NB4 (cell line): ENCODE measurements at regions not wholly inside any gene's neighbourhood (a gene's known extent, or its start where the extent isn't known, plus 50 kb on each side); places are given as distances from the start of the nearest gene placed in this dataset.

Experiments used
- CTCF ChIP-seq: IDR thresholded peaks from one replicate; pipeline ENCODE4 v1.5.1; 2012; ENCODE audit warnings: low read depth, low read length
- MYC ChIP-seq: IDR thresholded peaks from 2 replicates; pipeline ENCODE4 v1.6.1; 2011; ENCODE audit warnings: low read depth, low read length
- POLR2A ChIP-seq: IDR thresholded peaks from 2 replicates; pipeline ENCODE4 v1.6.1; 2011; ENCODE audit warnings: mild to moderate bottlenecking; ENCODE audit not compliant: insufficient read length; ENCODE audit errors: extremely low read depth
- TF ChIP-seq, protein P1 (sequence below): IDR thresholded peaks from 2 replicates; pipeline ENCODE4 v1.6.1; 2011; ENCODE audit warnings: low read depth, low read length

GRCh38 chr2:180732337-180732736 lies 248.1 kb upstream of the UBE2E3 start:
- TF ChIP-seq CTCF, result no peak
- no peak for TF ChIP-seq POLR2A
- TF ChIP-seq MYC, result no peak
- TF ChIP-seq, protein P1, sequence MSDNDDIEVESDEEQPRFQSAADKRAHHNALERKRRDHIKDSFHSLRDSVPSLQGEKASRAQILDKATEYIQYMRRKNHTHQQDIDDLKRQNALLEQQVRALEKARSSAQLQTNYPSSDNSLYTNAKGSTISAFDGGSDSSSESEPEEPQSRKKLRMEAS, result no peak
